PC-9 (cell line): ENCODE measurements at regions not wholly inside any gene's neighbourhood (a gene's known extent, or its start where the extent isn't known, plus 50 kb on each side); places are given as distances from the start of the nearest gene placed in this dataset.

ENCODE experiments used
- EZH2 ChIP-seq: fragments of 200-600 bp; sonication (generic); IDR thresholded peaks from 2 replicates; pipeline ENCODE4 v1.8.0; 2017; ENCODE audit warnings: antibody characterized with exemption, low read depth
- TF ChIP-seq, protein P1 (sequence below): fragments of 200-600 bp; sonication (generic); conservative IDR thresholded peaks from 2 replicates; pipeline ENCODE4 v1.6.1; 2017; ENCODE audit warnings: mixed run types, antibody characterized with exemption, mild to moderate bottlenecking, moderate library complexity

DNA sequence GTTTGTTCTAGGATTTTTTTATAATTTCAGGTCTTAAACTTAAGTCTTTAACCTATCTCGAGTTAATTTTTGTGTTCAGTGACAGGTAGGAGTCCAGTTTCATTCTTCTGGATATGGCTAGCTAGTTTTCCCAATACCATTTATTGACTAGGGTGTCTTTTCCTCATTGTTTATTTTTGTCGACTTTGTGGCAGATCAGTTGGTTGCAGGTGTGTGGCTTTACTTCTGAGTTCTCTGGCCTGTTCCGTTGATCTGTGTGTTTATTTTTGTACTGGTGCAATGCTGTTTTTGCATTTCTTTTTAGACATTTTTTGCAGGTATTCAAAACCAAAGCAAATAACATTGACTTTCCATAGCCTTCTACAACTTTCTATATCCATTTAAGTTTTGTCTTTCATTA is 121.7 kb downstream of the ETNK1 start:
- TF ChIP-seq, protein P1, sequence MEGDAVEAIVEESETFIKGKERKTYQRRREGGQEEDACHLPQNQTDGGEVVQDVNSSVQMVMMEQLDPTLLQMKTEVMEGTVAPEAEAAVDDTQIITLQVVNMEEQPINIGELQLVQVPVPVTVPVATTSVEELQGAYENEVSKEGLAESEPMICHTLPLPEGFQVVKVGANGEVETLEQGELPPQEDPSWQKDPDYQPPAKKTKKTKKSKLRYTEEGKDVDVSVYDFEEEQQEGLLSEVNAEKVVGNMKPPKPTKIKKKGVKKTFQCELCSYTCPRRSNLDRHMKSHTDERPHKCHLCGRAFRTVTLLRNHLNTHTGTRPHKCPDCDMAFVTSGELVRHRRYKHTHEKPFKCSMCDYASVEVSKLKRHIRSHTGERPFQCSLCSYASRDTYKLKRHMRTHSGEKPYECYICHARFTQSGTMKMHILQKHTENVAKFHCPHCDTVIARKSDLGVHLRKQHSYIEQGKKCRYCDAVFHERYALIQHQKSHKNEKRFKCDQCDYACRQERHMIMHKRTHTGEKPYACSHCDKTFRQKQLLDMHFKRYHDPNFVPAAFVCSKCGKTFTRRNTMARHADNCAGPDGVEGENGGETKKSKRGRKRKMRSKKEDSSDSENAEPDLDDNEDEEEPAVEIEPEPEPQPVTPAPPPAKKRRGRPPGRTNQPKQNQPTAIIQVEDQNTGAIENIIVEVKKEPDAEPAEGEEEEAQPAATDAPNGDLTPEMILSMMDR = no peak
- no peak for TF ChIP-seq EZH2
